GM06990 (cell line): ENCODE measurements at regions not wholly inside any gene's neighbourhood (a gene's known extent, or its start where the extent isn't known, plus 50 kb on each side); places are given as distances from the start of the nearest gene placed in this dataset.

Experiments
- DNase-seq: peaks from one replicate; pipeline ENCODE4 v3.0.0-alpha.2; 2011; ENCODE audit not compliant: insufficient read length; ENCODE audit errors: extremely low read depth
- H3K27me3 ChIP-seq: replicated peaks from 2 replicates; pipeline ENCODE4 v1.6.0; 2011; ENCODE audit warnings: low read length; ENCODE audit not compliant: control insufficient read depth, insufficient read depth
- H3K36me3 ChIP-seq: 2 replicates; pipeline ENCODE4 v1.5.1; 2011; ENCODE audit warnings: low read length; ENCODE audit not compliant: control insufficient read depth, insufficient read depth
- H3K4me3 ChIP-seq: replicated peaks from 2 replicates; pipeline ENCODE4 v1.5.1; 2011; ENCODE audit warnings: low read depth, mild to moderate bottlenecking, control low read depth, low read length
- CTCF ChIP-seq: IDR thresholded peaks from 2 replicates; pipeline ENCODE4 v1.5.1; 2011; ENCODE audit warnings: low read length, control low read depth, mild to moderate bottlenecking, inconsistent platforms; ENCODE audit not compliant: insufficient read depth, poor library complexity, severe bottlenecking

GRCh38 chr17:73742948-73743381 is 98.7 kb upstream of the SDK2 start:
- Histone ChIP-seq H3K27me3 (peaks cover 4% of the 10 kb centered on the region), H3K4me3 (no peak overlapping the region), H3K36me3 (no peaks in the 10 kb centered on the region)
- no peak for DNase-seq
- no peak for TF ChIP-seq CTCF

GRCh38 chr17:73743518-73744201 is 99.4 kb upstream of the SDK2 start:
- no peak for DNase-seq
- H3K27me3 ChIP-seq, result peaks cover 4% of the 10 kb centered on the region
- no peak for TF ChIP-seq CTCF

GRCh38 chr17:73744411-73744810 is 100.2 kb upstream of the SDK2 start:
- Histone ChIP-seq H3K4me3 (no peak overlapping the region), H3K36me3 (no peaks in the 10 kb centered on the region), H3K27me3 (peaks cover 4% of the 10 kb centered on the region)
- no peak for TF ChIP-seq CTCF
- DNase-seq, result no peak

More at GRCh38 chr17:73743518-73744201, 99.4 kb upstream of the SDK2 start:
- H3K4me3 ChIP-seq, result no peak overlapping the region
- H3K36me3 ChIP-seq, result no peaks in the 10 kb centered on the region

GRCh38 chr17:73746314-73747073 is 102.2 kb upstream of the SDK2 start:
- Histone ChIP-seq H3K27me3 (peaks cover 2% of the 10 kb centered on the region; the same call in 1 of the 2 replicates), H3K36me3 (no peaks in the 10 kb centered on the region), H3K4me3 (no peak overlapping the region)
- DNase-seq, result no peak
- TF ChIP-seq CTCF, result no peak

GRCh38 chr17:73747221-73748002 is 103.2 kb upstream of the SDK2 start:
- no peak for DNase-seq
- TF ChIP-seq CTCF, result no peak
- Histone ChIP-seq H3K4me3 (no peak overlapping the region), H3K27me3 (peaks cover 2% of the 10 kb centered on the region; the same call in 1 of the 2 replicates), H3K36me3 (no peaks in the 10 kb centered on the region)
